NCI-H2107 treated with DMSO at 0.1 percent for 48 hours (cell line): ENCODE measurements at regions not wholly inside any gene's neighbourhood (a gene's known extent, or its start where the extent isn't known, plus 50 kb on each side); places are given as distances from the start of the nearest gene placed in this dataset.

Source experiments
- DNase-seq: peaks from one replicate; lab custom pipeline; 2025; ENCODE audit not compliant: unreplicated experiment; lab: John Stamatoyannopoulos, UW

DNA sequence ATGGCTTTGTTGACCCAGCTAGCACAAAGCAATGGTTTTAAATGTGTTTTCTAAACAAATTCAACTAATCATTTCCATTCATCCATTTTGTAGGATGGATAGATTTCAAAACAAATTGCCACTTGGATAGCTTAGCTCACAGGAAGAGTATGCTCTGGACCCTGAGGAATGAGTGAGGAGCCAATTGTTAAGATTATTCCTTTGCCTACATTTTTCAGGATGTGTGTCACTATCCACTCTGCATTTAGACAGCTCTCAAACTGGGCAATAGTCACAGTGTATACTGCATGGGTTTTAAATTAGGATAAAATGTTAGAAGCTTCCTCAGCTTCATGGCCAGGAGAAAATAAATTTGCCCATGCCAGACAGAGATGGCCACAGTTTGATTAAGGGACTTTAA lies 605.6 kb upstream of the TEX47 start:
- no peak for DNase-seq

DNA sequence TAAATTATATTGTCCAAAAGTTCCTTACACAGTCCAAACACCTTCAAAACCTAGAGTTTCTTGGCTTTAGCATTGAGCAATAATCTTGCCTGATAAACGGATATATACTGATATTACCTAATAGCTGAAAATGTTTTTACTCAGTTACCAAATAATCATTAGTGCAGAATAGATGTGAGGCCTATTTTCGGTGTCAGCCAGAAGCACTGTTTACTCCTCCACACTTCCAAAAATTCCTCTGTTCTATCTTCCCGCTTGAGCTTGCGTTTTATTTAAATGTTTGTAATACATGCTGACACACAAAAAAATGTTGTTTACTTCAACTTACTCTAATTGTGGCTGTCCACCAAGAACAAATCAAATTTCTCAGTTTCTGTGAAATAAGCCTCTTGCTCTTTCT lies 606.2 kb upstream of the TEX47 start:
- no peak for DNase-seq

DNA sequence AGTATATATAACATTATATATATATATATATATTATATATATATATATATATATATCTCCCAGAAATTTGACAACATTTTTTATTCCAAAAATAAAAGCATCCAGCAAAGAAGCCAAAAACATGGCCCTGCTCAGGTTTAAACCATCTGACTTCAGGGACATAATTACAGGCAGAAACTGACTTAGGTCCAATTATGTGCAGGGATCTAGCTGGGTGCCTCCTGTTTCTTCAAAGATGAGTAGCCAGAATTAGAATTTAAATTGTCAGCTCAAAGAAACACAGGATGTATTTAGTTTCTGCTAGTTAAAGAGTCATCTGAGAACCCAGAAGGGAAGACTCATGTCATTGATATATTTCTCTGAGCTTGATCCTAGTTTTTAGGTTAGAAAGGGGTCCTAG lies 656.4 kb upstream of the TEX47 start:
- no peak for DNase-seq

DNA sequence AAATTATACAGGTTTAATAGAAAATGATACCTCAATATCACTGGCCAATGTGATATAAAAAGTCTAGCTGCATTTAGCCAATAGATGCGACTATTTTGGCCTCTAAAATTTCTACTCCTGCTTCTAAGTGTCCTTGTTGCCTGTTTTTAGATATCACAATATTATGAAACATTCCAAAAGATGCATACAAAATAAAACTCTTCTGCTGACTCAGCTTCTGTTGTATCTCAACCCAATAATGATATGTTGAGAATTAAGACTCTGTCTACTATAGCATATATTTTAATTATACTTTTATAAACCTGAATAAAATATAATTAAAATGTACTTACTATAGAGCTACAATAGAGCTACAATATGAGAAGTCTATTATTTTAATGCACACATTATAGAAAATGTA lies 661.0 kb upstream of the TEX47 start:
- DNase-seq: no peak

DNA sequence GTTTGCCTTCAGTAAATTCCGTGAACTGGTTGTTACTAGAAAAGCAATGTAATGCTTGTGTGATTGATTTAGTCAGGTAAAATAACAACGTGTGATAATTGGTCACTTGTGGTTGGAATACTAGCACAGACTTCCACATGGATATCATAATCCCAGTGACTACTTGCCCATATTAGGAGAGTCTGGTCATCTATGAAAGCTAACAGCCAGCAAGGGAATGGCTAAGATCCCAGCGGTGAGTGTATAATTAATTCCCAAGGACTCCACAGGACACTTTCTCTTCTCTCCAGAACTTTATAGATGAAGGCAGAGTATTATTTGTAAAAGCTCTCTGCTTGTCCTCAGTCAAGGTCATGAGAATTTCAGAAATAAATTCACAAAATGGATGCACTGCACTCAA lies 662.6 kb upstream of the TEX47 start:
- DNase-seq: no peak

DNA sequence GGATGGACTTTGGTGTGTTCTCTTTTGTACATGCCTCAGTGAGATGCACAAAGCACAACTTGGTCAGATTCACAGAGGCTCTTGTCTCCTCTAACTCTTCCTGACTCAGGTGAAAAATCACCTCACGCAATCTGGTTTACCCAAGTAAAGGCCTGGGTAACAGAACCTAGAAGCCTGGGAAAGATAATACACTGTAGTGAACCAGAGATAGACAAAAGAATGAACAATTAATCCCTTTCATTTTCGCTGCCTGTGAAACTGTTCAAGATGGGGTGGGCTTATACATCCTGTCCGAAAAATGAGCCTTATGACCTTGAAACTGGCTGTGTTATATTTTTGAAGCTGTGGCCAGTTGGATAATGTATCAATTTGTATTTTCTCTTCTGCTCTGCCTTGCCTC lies 678.9 kb upstream of the TEX47 start:
- DNase-seq: no peak

DNA sequence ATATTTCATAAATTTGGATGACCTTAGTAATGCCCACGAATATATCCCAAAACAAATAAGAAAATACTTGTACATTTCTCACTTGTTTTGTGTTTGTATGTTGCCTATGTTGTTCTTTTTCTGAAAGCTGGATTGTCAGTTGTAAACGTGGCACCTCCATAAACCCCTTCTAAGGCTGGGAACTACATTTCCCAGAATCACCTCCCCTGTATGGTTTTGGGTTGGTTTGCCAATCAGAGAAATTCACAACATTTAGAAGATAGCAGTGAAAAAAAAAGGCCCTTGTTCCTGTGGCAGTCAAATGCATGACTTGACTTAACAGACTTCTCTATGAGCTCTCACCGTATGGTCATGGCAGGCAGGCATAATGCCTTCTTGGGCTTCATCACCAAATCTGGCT lies 676.3 kb upstream of the STEAP1 start:
- no peak for DNase-seq

DNA sequence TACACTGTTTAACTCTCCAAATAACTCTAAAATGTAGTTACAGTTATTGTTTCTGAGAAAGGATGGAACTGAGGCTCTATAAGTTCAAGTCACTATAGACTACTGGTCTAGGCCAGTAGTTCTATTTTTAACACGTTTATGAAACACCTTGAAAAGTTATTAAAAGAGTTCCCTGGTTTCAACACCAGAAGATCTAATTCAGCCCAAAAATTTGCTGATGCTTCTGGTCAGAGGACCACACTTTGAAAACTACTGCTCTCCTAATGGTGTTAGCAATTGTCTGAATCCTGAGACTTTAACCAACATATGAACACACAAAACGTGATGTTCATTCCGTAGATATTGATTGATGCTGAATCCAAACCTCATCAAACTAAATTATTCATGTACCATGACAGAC lies 658.6 kb upstream of the STEAP1 start:
- no peak for DNase-seq

DNA sequence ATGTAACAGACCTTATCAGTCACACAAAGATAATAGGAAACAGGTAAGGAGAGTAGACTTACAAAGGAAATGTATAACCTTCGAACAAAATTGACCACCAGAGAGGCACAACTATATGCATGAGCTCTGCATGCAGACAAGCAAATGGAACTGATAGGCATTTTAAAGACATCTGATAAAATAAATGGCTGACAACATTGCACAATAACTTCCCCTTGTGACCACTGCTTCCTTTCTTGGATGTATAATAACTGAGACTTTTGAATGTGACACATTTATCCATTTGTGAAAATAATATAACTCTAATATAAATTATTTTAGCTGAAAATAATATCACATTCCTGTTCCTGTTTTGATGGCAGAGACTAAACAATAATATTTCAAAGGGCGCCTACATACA lies 654.2 kb upstream of the STEAP1 start:
- no peak for DNase-seq

DNA sequence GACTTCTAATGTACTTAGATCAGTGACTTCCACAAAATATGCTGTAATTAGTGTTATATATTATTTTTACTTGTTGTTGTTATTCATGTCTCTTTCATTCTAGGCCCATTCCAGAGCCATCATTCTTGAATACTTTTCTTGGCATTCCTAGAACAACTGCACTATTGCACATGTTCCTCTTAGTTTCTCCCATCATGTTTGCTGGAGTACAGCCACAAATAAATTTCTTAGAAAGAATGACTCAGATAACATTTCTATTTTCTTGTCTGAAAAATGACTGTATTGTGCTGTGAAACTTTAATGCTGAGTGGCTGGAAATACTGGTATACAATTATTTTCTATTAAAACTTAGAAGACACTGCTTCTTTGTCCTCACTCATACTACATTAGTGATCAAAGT lies 651.0 kb upstream of the STEAP1 start:
- no peak for DNase-seq

DNA sequence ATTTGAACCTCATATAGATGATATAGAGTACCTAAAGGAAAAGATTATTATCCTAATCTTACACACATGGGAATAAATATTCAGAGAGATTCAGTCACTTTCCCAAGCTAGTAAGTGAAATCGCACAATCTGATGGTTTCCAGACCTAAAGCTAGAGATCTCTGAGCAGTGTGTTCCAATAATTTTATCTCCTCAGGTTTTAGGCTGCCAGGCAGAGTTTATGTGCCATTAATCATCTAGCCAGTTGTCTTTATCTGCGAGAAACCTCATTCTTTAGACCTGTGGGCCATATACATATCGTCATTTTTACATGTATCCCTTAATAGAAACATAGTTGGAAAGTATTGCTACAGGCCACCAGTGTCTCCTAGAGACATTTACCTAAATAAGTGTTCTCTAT lies 647.2 kb upstream of the STEAP1 start:
- no peak for DNase-seq

DNA sequence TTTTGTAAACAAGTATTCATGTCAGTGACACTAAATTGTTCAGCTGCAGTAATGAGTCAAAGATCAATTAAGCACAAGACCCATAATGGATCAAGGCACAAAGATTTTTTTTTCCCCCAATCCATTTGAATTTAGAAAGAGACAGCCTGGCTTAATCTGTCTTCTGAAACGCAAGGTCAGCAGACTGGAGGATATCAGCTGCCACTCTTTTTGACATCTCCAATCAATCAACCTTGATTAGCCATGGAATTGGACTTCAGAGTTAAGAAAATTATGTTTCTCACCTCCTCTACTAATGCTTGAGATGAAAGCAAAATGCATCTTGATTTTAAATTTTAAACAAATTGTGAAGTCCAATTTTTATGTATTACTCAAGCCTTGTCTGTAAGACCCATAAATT lies 642.4 kb upstream of the STEAP1 start:
- DNase-seq: no peak

DNA sequence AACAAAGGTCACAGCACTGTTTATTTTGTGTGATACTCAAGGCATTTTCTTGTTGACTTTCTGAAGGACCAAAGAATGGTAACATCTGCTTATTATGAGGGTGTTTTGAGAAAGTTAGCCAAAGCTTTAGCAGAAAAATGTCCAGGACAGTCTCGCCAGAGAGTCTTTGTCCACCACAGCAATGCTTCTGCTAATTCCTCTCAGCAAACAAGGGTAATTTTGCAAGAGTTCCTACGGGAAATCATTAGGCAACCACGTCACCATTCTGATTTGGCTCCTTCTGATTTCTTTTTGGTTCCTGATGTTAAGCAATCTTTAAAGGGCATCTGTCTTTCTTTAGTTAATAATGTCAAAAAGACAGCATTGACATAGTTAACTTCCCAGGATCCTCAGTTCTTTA lies 639.3 kb upstream of the STEAP1 start:
- DNase-seq: no peak

DNA sequence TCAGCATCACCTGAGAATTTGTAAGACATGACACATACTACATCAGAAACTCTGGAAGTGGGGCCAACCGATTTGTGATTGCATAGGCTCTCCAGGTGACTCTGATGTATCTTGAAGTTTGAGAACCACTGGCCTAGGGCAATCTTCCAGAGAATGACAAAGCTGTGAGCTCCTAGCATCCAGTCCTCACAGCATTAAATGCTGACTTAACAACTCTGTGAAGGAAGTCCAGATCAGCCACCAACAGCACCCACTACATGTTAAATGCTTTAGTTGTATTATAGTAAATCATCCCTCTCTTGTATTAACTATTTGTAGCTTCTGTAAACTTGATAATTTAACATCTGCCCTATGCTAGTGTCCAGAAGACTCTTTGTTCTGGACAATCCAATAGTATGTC lies 636.5 kb upstream of the STEAP1 start:
- DNase-seq: no peak

DNA sequence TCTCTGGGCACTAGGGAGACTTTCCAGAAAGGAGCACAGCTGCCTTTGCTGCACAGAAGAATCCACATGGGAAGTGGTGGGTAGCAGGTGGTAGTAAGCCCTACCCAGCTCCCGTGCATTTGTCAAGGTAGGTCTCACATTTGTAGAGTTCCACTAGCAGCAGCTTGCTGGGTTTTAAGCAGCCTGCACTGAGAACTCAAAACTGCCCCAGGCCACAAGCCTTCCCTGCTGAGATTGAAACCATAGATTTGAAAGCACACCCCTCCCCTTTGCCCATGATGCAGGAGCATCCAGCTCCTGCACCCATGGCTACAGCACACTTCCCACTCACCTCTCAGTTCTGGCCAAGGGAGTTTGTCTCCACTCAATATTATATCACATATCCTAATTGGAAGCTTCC lies 604.5 kb upstream of the STEAP1 start:
- no peak for DNase-seq

DNA sequence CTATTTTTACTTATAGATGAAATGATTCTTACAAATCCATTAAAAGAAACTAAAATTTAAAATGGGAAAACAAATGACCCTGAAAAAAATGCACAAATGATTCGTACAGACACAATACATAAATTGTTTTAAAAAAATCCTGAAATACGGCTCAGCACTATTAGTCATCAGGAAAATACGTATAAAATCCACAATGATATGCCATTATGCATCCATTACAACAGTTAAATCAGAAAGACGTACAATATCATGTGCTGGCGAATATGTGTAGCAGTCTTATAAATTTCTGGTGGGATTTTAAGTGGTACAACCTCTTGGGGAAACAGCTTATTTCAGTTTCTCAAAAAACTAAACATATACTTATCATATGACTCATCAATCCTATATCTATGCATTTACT lies 600.1 kb upstream of the STEAP1 start:
- no peak for DNase-seq

DNA sequence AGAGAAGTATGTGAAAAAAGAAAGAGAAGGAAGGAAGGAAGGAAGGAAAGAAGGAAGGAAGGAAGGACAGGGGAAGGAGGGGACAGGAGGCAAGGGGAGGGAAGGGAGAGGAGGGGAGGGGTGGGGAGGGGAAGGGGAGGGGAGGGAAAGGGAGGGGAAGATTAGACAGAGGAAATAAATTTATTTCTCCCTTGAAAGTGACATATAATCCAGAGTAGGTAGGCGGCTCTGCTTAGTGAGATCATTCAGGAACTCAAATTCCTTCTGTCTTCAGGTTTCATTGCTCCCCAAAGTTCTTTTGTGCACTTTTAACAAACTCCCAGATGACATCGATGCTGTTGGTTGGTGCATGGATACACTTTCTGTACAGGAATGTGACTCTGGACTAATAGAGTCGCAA lies 594.7 kb upstream of the STEAP1 start:
- DNase-seq: no peak

DNA sequence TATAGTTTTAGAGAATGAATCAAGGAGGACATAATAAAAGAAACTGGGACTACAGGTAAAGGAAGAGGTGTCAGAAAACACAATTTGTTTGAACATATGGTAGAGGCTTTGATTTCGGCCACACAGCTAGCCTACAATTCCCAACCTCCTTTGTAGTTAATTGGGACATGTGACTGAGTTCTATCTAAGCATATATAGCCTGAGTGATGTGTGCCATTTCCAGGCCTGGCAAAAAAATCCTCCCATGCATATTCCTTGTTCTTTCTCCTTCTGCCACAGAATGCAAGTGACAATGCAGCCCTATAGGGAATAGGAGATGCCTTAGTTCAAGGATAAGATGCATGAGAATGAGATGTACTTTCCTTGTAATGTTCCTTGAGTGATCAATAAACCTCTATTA lies 590.7 kb upstream of the STEAP1 start:
- no peak for DNase-seq

DNA sequence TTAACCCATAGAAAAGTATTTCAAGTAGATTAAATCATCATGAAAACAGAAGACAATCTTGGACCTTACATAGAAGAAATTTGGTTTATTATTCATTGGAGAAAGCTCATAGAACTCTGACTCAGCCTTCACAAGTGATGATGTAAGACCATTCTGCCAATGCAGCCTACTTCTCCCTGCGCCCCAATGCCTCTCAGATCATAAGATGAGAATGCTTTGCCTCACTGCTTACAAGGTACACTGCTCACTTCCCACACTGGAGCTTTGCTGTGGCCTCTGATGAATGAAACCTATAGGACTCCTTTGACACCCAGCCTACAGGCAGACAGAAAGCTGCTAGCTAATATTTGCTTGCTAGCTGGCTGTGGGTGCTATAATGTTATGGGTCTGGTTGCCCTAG lies 569.4 kb upstream of the STEAP1 start:
- no peak for DNase-seq

DNA sequence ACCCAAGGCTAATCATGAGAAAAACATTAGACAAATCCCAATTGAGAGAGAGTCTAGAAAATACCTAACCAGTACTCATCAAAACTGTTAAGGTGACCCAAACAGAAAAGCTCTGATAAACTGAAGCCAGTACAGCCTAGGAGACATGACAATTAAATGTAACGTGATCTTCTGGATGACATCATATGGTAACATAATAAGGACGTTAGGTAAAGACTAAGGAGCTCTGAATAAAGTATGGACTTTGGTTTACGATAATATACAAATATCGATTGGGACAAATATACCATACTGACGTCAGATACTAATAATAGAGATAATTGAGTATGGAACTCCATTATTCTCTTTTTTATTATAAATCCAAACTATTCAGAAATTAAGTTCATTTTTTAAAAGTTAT lies 561.1 kb upstream of the STEAP1 start:
- no peak for DNase-seq

DNA sequence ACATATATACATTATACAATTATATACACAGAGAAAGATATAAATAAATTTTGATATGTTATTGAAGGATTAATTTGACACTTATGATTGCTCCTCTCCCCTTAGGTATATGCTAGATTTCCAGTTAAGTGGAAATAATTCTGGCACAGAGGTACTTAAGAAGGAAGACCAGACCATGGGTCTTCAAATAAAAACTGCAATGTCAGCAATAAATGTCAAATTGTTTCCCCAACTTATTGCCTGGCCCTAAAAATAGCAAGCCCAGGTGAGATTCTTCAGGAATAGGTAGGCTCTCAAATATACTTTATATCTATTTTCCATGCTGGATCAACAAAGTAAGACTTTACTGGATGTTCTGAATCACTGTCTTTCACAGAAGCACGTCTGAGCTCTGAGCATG lies 551.3 kb upstream of the STEAP1 start:
- DNase-seq: no peak

DNA sequence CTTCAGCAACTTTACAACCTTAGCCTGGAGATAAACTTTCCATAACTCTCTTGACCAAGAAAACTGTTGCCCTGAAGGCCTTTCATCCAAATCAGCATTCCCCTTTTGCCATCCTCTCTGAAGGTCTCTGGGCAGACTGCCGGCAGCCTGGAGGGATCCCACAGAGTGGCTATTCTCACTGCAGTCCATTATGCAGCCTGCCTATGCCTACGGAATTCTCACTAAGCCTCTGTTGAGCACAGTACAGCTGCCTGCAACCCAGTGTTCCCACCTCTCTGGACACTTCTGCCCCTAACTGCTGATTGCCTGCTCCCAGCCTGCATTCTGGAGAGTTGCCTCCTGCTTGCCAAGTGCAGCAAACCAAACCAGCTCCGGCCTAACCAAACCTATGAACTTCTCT lies 548.9 kb upstream of the STEAP1 start:
- no peak for DNase-seq

DNA sequence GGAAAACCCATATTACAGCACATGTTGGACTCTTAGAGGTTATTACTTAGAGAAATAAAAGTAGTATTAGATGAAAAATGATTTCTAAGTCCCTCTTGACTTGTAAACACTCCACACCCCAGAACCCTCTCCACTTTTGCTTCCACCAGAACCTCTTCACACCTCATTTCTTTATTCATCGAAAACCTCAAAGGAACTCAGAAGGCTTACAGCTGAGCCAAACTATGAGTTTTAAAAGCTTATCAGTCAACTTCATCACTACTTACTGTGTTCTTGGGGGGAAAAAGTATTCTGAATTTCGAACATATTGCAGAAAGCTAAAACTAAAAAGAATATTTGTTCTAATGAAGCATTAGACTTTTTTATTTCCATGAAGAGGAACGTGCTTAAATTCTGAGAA lies 547.8 kb upstream of the STEAP1 start:
- no peak for DNase-seq

DNA sequence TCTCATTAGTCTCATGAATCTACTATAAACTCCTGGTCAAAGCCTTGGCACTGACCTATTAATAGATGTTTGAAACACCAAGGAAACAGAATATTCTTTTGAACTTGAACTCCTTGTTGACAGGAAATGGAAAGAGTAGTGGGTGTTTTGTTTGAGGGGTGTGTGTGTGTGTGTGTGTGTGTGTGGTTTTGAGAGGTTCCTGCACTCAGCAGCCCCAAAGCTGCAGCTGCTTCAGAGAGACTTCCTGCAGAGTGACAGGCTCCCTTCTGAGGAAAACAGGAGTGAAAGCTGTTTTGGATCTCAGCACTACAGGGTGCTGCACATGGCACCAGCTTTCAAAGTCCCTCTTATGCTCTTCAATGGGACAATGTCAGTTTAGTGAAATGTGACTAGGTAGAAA lies 546.5 kb upstream of the STEAP1 start:
- no peak for DNase-seq
